ENCODE measurements at regions not wholly inside any gene's neighbourhood (a gene's known extent, or its start where the extent isn't known, plus 50 kb on each side); places are given as distances from the start of the nearest gene placed in this dataset.

DNA sequence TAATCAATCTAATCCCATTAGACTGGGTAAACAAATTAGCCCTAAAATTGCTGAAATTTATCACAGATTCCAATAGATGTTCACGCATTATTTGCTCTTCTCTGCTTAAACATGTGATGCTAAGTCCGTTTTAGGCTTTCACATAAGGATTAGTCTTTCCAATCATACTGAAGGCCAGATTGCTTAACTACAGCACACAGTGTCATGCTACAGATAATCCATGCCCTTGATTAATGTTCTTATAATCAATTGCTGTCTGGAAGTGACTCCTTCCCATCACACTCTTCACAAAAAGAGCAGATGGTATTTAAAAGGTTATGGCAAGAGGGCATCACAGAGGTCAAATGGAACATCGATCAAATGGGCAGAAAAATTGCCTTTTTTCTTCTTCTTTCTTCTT is 471.5 kb upstream of the ROBO1 start:
- Histone ChIP-seq H3K4me3 (no peak overlapping the region), H3K36me3 (no peaks in the 10 kb centered on the region), H3K4me1 (no peaks in the 10 kb centered on the region), H3K27me3 (no peaks in the 10 kb centered on the region), H3K27ac (no peak overlapping the region), H3K9me3 (no peaks in the 10 kb centered on the region)
- DNase-seq (ENCODE audit: low spot score in 2 of 2), result no peak
- TF ChIP-seq POLR2AphosphoS5 (IDR thresholded peaks at IDR 0.05), result no peak
- TF ChIP-seq CTCF (IDR thresholded peaks at IDR 0.05), result no peak
- TF ChIP-seq POLR2A (IDR thresholded peaks at IDR 0.05), result no peak
- WGBS, result 63% methylated on average over 3 of the region's 3 CpGs

GRCh38 chr3:80238606-80239005 is 470.8 kb upstream of the ROBO1 start:
- Histone ChIP-seq H3K27me3 (no peaks in the 10 kb centered on the region), H3K4me1 (no peaks in the 10 kb centered on the region), H3K36me3 (no peaks in the 10 kb centered on the region), H3K4me3 (no peak overlapping the region), H3K27ac (no peak overlapping the region), H3K9me3 (no peaks in the 10 kb centered on the region)
- WGBS, result 52% methylated on average over 1 of the region's 1 CpG
- TF ChIP-seq POLR2AphosphoS5 (IDR thresholded peaks at IDR 0.05), result no peak
- no peak for TF ChIP-seq EP300 (IDR thresholded peaks at IDR 0.05)
- TF ChIP-seq CTCF (IDR thresholded peaks at IDR 0.05), result no peak
- no peak for TF ChIP-seq POLR2A (IDR thresholded peaks at IDR 0.05)
- DNase-seq (ENCODE audit: low spot score in 2 of 2), result no peak

DNA sequence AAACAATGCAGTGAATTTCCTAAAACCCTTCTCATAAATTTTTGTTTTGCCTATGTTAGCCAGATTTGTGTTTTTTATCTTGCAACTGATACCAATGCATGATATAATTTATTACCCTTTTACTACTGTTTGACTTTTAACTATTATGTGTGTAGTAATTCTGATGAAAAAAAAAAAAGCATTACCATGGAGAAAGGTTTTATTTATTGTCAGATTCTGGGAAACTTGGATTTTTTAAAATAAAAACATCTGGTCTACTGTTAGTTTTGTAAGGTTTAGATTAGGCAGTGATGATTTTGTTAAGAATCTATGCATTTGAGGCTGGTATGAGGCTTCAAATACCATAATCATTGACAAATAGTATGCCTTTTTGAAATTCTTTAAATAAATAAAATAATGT is 470.4 kb upstream of the ROBO1 start:
- H3K4me1 ChIP-seq, result no peaks in the 10 kb centered on the region

GRCh38 chr3:80234706-80235105 is 466.9 kb upstream of the ROBO1 start:
- H3K36me3 ChIP-seq, result no peaks in the 10 kb centered on the region
- no peak overlapping the region for H3K27ac ChIP-seq
- H3K9me3 ChIP-seq, result no peaks in the 10 kb centered on the region
- TF ChIP-seq POLR2AphosphoS5 (IDR thresholded peaks at IDR 0.05), result no peak
- TF ChIP-seq POLR2A (IDR thresholded peaks at IDR 0.05), result no peak
- TF ChIP-seq EP300 (IDR thresholded peaks at IDR 0.05), result no peak
- TF ChIP-seq CTCF (IDR thresholded peaks at IDR 0.05), result no peak
- no peaks in the 10 kb centered on the region for H3K27me3 ChIP-seq
- no peaks in the 10 kb centered on the region for H3K4me1 ChIP-seq
- no peak for DNase-seq (ENCODE audit: low spot score in 2 of 2)
- WGBS, result 85% methylated on average over 3 of the region's 3 CpGs
- H3K4me3 ChIP-seq, result no peak overlapping the region

More for the DNA sequence above, 470.4 kb upstream of the ROBO1 start:
- no peaks in the 10 kb centered on the region for H3K27me3 ChIP-seq
- H3K9me3 ChIP-seq, result no peaks in the 10 kb centered on the region
- no peak overlapping the region for H3K27ac ChIP-seq
- no peaks in the 10 kb centered on the region for H3K36me3 ChIP-seq
- H3K4me3 ChIP-seq, result no peak overlapping the region
- no peak for DNase-seq (ENCODE audit: low spot score in 2 of 2)
- TF ChIP-seq EP300 (IDR thresholded peaks at IDR 0.05), result no peak
- TF ChIP-seq POLR2A (IDR thresholded peaks at IDR 0.05), result no peak
- no peak for TF ChIP-seq CTCF (IDR thresholded peaks at IDR 0.05)
- no peak for TF ChIP-seq POLR2AphosphoS5 (IDR thresholded peaks at IDR 0.05)

GRCh38 chr3:80233576-80233975 is 465.8 kb upstream of the ROBO1 start:
- H3K4me3 ChIP-seq, result no peak overlapping the region
- H3K4me1 ChIP-seq, result no peaks in the 10 kb centered on the region
- no peak overlapping the region for H3K27ac ChIP-seq
- H3K9me3 ChIP-seq, result no peaks in the 10 kb centered on the region
- H3K27me3 ChIP-seq, result no peaks in the 10 kb centered on the region
- no peak for DNase-seq (ENCODE audit: low spot score in 2 of 2)
- 68% methylated on average over 2 of the region's 2 CpGs for WGBS
- no peaks in the 10 kb centered on the region for H3K36me3 ChIP-seq
- TF ChIP-seq CTCF (IDR thresholded peaks at IDR 0.05) (no peak), POLR2A (IDR thresholded peaks at IDR 0.05) (no peak), POLR2AphosphoS5 (IDR thresholded peaks at IDR 0.05) (no peak)

Measured in suprapubic skin (tissue), 4 donors.